Sigmoid colon (tissue), 4 donors: ENCODE measurements at regions not wholly inside any gene's neighbourhood (a gene's known extent, or its start where the extent isn't known, plus 50 kb on each side); places are given as distances from the start of the nearest gene placed in this dataset.

Experiments used
- EP300 ChIP-seq, 4 donors: sonication (generic); formaldehyde crosslinking; IDR thresholded peaks; one replicate each; pipeline ENCODE4 v1.6.1; 2017; ENCODE audit warnings: antibody characterized with exemption in 4 of 4
- POLR2A ChIP-seq, 2 donors: fragments of 450-650 bp; IDR thresholded peaks; one replicate each; pipeline ENCODE4 v1.6.1; 2016; ENCODE audit warnings: antibody characterized with exemption in 2 of 2, mild to moderate bottlenecking in 2 of 2, moderate library complexity in 2 of 2
- TF ChIP-seq, protein P1 (sequence below), 4 experiments: fragments of 450-650 bp in 3 of 4; fragments of 200-600 bp in 1 of 4; IDR thresholded peaks; one replicate each; pipeline ENCODE4 v1.5.1; 2016 to 2019; ENCODE audit warnings: antibody characterized with exemption in 4 of 4, mild to moderate bottlenecking in 3 of 4, moderate library complexity in 2 of 4

- TF ChIP-seq, protein P1, sequence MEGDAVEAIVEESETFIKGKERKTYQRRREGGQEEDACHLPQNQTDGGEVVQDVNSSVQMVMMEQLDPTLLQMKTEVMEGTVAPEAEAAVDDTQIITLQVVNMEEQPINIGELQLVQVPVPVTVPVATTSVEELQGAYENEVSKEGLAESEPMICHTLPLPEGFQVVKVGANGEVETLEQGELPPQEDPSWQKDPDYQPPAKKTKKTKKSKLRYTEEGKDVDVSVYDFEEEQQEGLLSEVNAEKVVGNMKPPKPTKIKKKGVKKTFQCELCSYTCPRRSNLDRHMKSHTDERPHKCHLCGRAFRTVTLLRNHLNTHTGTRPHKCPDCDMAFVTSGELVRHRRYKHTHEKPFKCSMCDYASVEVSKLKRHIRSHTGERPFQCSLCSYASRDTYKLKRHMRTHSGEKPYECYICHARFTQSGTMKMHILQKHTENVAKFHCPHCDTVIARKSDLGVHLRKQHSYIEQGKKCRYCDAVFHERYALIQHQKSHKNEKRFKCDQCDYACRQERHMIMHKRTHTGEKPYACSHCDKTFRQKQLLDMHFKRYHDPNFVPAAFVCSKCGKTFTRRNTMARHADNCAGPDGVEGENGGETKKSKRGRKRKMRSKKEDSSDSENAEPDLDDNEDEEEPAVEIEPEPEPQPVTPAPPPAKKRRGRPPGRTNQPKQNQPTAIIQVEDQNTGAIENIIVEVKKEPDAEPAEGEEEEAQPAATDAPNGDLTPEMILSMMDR (IDR thresholded peaks at IDR 0.05), result no peak
- TF ChIP-seq POLR2A (IDR thresholded peaks at IDR 0.05) (no peak), EP300 (IDR thresholded peaks at IDR 0.05) (no peak)
Observed at GRCh38 chr10:21095494-21096055, 198.5 kb upstream of the NEBL start.
